HepG2 (cell line): ENCODE measurements at regions not wholly inside any gene's neighbourhood (a gene's known extent, or its start where the extent isn't known, plus 50 kb on each side); places are given as distances from the start of the nearest gene placed in this dataset.

Source experiments
- ATAC-seq: fragments of 200-7000 bp; cut with Tn5 transposase; 3 replicates; pipeline ENCODE4 v1.9.1; 2020; ENCODE audit warnings: mild to moderate bottlenecking, moderate library complexity
- BruUV-seq: library from RNA; stranded (reverse); fragments of 400-500 nt; replicated peaks from 2 replicates; lab custom pipeline; 2021; lab: Mats Ljungman, UMichigan
- CTCF ChIA-PET: fragments of 300-600 bp; formaldehyde crosslinking; extraction: SDS; loops from one replicate; lab custom pipeline; 2021; ENCODE audit warnings: low total read pairs, inconsistent platforms, low intra/inter-chr PET ratio; lab: Yijun Ruan, JAX
- POLR2A ChIA-PET: fragments of 350-600 bp; sonication (Branson Sonifier 250); formaldehyde crosslinking; loops from one replicate; lab custom pipeline; 2020; ENCODE audit warnings: antibody characterized with exemption, inconsistent platforms; lab: Yijun Ruan, JAX
- DNase-seq: peaks from one replicate; pipeline ENCODE4 v3.0.0-alpha.2; 2015; ENCODE audit warnings: low spot score
- FAIRE-seq: peaks from 3 replicates; lab custom pipeline; 2011; peaks lifted over from hg19 to GRCh38; lab: Jason Lieb, UNC
- H2AFZ ChIP-seq: one replicate; pipeline ENCODE4 v1.6.1; 2011; ENCODE audit warnings: low read length, inconsistent platforms
- H3K27ac ChIP-seq: fragments of 300-600 bp; 3 replicates; pipeline ENCODE4 v1.8.0; 2011; ENCODE audit warnings: mixed run types, mild to moderate bottlenecking, mixed read lengths, low read length, inconsistent platforms; ENCODE audit not compliant: insufficient read depth; ENCODE audit errors: extremely low read length
- H3K27me3 ChIP-seq, 2 experiments: fragments of 200-600 bp in 1 of 2; 2 replicates in 1 of 2; 3 replicates in 1 of 2; pipeline versions ENCODE4 v1.6.0 to v1.8.0; 2011; ENCODE audit warnings: low read length in 2 of 2, mild to moderate bottlenecking in 2 of 2, moderate library complexity in 2 of 2, inconsistent platforms in 1 of 2; ENCODE audit not compliant: insufficient read depth in 2 of 2, control insufficient read depth in 1 of 2
- H3K36me3 ChIP-seq, 2 experiments: fragments of 200-600 bp in 1 of 2; replicated peaks in 1 of 2; 2 replicates in 1 of 2; 3 replicates in 1 of 2; pipeline versions ENCODE4 v1.5.1 to v1.8.0; 2011; ENCODE audit warnings: low read length in 2 of 2, inconsistent platforms in 1 of 2; ENCODE audit not compliant: insufficient read depth in 2 of 2, control insufficient read depth in 1 of 2
- H3K4me1 ChIP-seq: 2 replicates; pipeline ENCODE4 v1.5.1; 2012; ENCODE audit warnings: low read length, inconsistent platforms; ENCODE audit not compliant: insufficient read depth
- H3K4me2 ChIP-seq: 2 replicates; pipeline ENCODE4 v1.6.0; 2011; ENCODE audit warnings: low read depth, low read length, inconsistent platforms
- H3K4me3 ChIP-seq, 3 experiments: fragments of 200-600 bp in 1 of 3; sonication (generic), shearing (Covaris generic) in 1 of 3; replicated peaks in 1 of 3; 2 replicates each; pipeline ENCODE4 v1.5.1; 2011 to 2016; ENCODE audit warnings: low read length in 3 of 3, inconsistent platforms in 2 of 3, low read depth in 2 of 3, mild to moderate bottlenecking in 2 of 3, control low read depth in 1 of 3, mixed read lengths in 1 of 3; ENCODE audit not compliant: insufficient read depth in 1 of 3
- H3K79me2 ChIP-seq: one replicate; pipeline ENCODE4 v1.6.1; 2011; ENCODE audit warnings: low read length, inconsistent platforms; ENCODE audit not compliant: insufficient read depth
- H3K9ac ChIP-seq: 2 replicates; pipeline ENCODE4 v1.6.0; 2011; ENCODE audit warnings: mild to moderate bottlenecking, low read depth, low read length, inconsistent platforms; ENCODE audit not compliant: insufficient read depth
- H3K9me3 ChIP-seq: 2 replicates; pipeline ENCODE4 v1.5.1; 2012; ENCODE audit warnings: mild to moderate bottlenecking, low read length
- H4K20me1 ChIP-seq: 2 replicates; pipeline ENCODE4 v1.6.0; 2011; ENCODE audit warnings: inconsistent platforms, mild to moderate bottlenecking, low read length, moderate library complexity; ENCODE audit not compliant: insufficient read depth
- CREBL2 ChIP-seq: sonication (generic); formaldehyde crosslinking; IDR thresholded peaks from 2 replicates; pipeline ENCODE4 v1.8.1; 2023; ENCODE audit warnings: missing genetic modification reagents, mild to moderate bottlenecking, borderline replicate concordance
- FOXC1 ChIP-seq: sonication (generic); formaldehyde crosslinking; IDR thresholded peaks from 2 replicates; pipeline ENCODE4 v1.8.0; 2022; ENCODE audit warnings: mild to moderate bottlenecking, missing genetic modification reagents, borderline replicate concordance
- GRHL1 ChIP-seq: sonication (generic); formaldehyde crosslinking; conservative IDR thresholded peaks from 2 replicates; pipeline ENCODE4 v1.8.0; 2022; ENCODE audit warnings: missing genetic modification reagents
- HDAC6 ChIP-seq: fragments of 200-600 bp; sonication (generic); IDR thresholded peaks from 2 replicates; pipeline ENCODE4 v1.7.0; 2017; ENCODE audit warnings: mild to moderate bottlenecking, antibody characterized with exemption, low read length, low read depth
- ISX ChIP-seq: sonication (generic); formaldehyde crosslinking; conservative IDR thresholded peaks from 2 replicates; pipeline ENCODE4 v1.5.0; 2020; ENCODE audit warnings: missing genetic modification reagents
- POGK ChIP-seq: sonication (generic); formaldehyde crosslinking; conservative IDR thresholded peaks from 2 replicates; pipeline ENCODE4 v1.8.0; 2022; ENCODE audit warnings: mild to moderate bottlenecking, moderate library complexity, missing genetic modification reagents
- SOX6 ChIP-seq, 2 experiments: fragments of 450-650 bp in 1 of 2; sonication (generic) in 1 of 2; formaldehyde crosslinking in 1 of 2; IDR thresholded peaks; 2 replicates each; pipeline versions ENCODE4 v1.4.0 to v1.6.1; 2017 to 2020; ENCODE audit warnings: antibody characterized with exemption in 1 of 2, mild to moderate bottlenecking in 1 of 2, missing genetic modification reagents in 1 of 2
- ZNF12 ChIP-seq: sonication (generic); formaldehyde crosslinking; IDR thresholded peaks from 2 replicates; pipeline ENCODE4 v1.5.0; 2020; ENCODE audit warnings: missing genetic modification reagents
- ZNF232 ChIP-seq: sonication (generic); formaldehyde crosslinking; IDR thresholded peaks from 2 replicates; pipeline ENCODE4 v1.4.0; 2020; ENCODE audit warnings: missing genetic modification reagents, borderline replicate concordance
- ZNF282 ChIP-seq: fragments of 450-650 bp; IDR thresholded peaks from 2 replicates; pipeline ENCODE4 v1.6.1; 2018; ENCODE audit not compliant: partially characterized antibody
- ZNF530 ChIP-seq: sonication (generic); formaldehyde crosslinking; IDR thresholded peaks from 2 replicates; pipeline ENCODE4 v1.5.0; 2020; ENCODE audit warnings: low read depth, mild to moderate bottlenecking, missing genetic modification reagents
- ZXDC ChIP-seq: sonication (generic); formaldehyde crosslinking; IDR thresholded peaks from 2 replicates; pipeline ENCODE4 v1.5.0; 2020; ENCODE audit warnings: mild to moderate bottlenecking, missing genetic modification reagents
- WGBS: methylation state at CpG from one replicate; pipeline ENCODE4 v1.1.6; 2017; ENCODE audit warnings: low lambda C conversion rate; 5-methylcytosine and 5-hydroxymethylcytosine counted together
- in situ Hi-C: cut with HindIII; loops from 2 replicates; pipeline ENCODE4 v1.10.0; 2017; ENCODE audit warnings: low pct_unique_long_range_greater_than_20kb; ENCODE audit not compliant: extremely low pct_ligation_motif_present
- intact Hi-C: fragments of 100-400 bp; cut with micrococcal nuclease; formaldehyde crosslinking; loops from one replicate; pipeline ENCODE4 v1.10.0; 2022; ENCODE audit not compliant: unreplicated experiment
- TF ChIP-seq, protein P1 (sequence below): sonication (generic); formaldehyde crosslinking; conservative IDR thresholded peaks from 2 replicates; pipeline ENCODE4 v1.4.0; 2020; ENCODE audit warnings: mild to moderate bottlenecking, missing genetic modification reagents, moderate library complexity

- no peak for TF ChIP-seq SOX6 (IDR thresholded peaks at IDR 0.05)
- TF ChIP-seq SOX6 (CRISPR knock-in tag; IDR thresholded peaks at IDR 0.05) = no peak
- TF ChIP-seq POGK (CRISPR knock-in tag) = no peak
These were observed 222.3 kb downstream of the SNX10 start (continued) for GRCh38 chr7:26513948-26514347.

- no peak for DNase-seq
- in situ Hi-C loops (loop anchor here (25.0 kb wide), 1 partner anchor 252 kb away; no protein-coding TSS in a partner anchor), intact Hi-C loops (no loop called here)
- Histone ChIP-seq H3K27ac (no peak overlapping the region), H2AFZ (no peak overlapping the region), H3K4me2 (no peak overlapping the region), H4K20me1 (no peaks in the 10 kb centered on the region), H3K9ac (no peak overlapping the region), H3K27me3 (peaks cover 5 to 43% of the 10 kb centered on the region in 2 experiments; a peak in 4 of 5 replicates), H3K36me3 (no peaks in the 10 kb centered on the region), H3K9me3 (no peaks in the 10 kb centered on the region), H3K4me1 (no peaks in the 10 kb centered on the region), H3K4me3 (no peak overlapping the region), H3K79me2 (no peaks in the 10 kb centered on the region)
- ChIA-PET CTCF (no interaction called here), POLR2A (no interaction called here)
- 7% methylated on average over 5 of the region's 5 CpGs for WGBS
- no TSS peak for BruUV-seq
- FAIRE-seq = no peak
- ATAC-seq = no peak
- TF ChIP-seq ZNF530 (no peak), ZNF232 (CRISPR knock-in tag) (no peak), ZNF282 (no peak), ZXDC (CRISPR knock-in tag) (no peak), ZNF12 (CRISPR knock-in tag) (no peak), HDAC6 (no peak), CREBL2 (CRISPR knock-in tag) (no peak), GRHL1 (CRISPR knock-in tag) (no peak), ISX (no peak), FOXC1 (no peak)
- TF ChIP-seq, protein P1, sequence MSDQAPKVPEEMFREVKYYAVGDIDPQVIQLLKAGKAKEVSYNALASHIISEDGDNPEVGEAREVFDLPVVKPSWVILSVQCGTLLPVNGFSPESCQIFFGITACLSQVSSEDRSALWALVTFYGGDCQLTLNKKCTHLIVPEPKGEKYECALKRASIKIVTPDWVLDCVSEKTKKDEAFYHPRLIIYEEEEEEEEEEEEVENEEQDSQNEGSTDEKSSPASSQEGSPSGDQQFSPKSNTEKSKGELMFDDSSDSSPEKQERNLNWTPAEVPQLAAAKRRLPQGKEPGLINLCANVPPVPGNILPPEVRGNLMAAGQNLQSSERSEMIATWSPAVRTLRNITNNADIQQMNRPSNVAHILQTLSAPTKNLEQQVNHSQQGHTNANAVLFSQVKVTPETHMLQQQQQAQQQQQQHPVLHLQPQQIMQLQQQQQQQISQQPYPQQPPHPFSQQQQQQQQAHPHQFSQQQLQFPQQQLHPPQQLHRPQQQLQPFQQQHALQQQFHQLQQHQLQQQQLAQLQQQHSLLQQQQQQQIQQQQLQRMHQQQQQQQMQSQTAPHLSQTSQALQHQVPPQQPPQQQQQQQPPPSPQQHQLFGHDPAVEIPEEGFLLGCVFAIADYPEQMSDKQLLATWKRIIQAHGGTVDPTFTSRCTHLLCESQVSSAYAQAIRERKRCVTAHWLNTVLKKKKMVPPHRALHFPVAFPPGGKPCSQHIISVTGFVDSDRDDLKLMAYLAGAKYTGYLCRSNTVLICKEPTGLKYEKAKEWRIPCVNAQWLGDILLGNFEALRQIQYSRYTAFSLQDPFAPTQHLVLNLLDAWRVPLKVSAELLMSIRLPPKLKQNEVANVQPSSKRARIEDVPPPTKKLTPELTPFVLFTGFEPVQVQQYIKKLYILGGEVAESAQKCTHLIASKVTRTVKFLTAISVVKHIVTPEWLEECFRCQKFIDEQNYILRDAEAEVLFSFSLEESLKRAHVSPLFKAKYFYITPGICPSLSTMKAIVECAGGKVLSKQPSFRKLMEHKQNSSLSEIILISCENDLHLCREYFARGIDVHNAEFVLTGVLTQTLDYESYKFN (CRISPR knock-in tag) = no peak
These were observed 223.0 kb downstream of the SNX10 start for GRCh38 chr7:26514633-26515032.
